DND-41 (cell line): ENCODE measurements at regions not wholly inside any gene's neighbourhood (a gene's known extent, or its start where the extent isn't known, plus 50 kb on each side); places are given as distances from the start of the nearest gene placed in this dataset.

Experiments used
- ATAC-seq: fragments of 200-7000 bp; cut with Tn5 transposase; 3 replicates; pipeline ENCODE4 v1.9.1; 2021; ENCODE audit warnings: low read depth; ENCODE audit not compliant: insufficient read depth
- DNase-seq: peaks from one replicate; pipeline ENCODE4 v3.0.0-alpha.2; 2020
- H2AFZ ChIP-seq: 2 replicates; pipeline ENCODE4 v1.6.0; 2012; ENCODE audit warnings: low read depth, low read length
- H3K27ac ChIP-seq: 2 replicates; pipeline ENCODE4 v1.5.1; 2012; ENCODE audit warnings: low read length, inconsistent platforms
- H3K27me3 ChIP-seq: fragments of 200-600 bp; sonication (generic); 2 replicates; pipeline ENCODE4 v1.6.0; 2012; ENCODE audit warnings: low read length, mild to moderate bottlenecking, inconsistent platforms; ENCODE audit not compliant: insufficient read depth, poor library complexity
- H3K36me3 ChIP-seq: 2 replicates; pipeline ENCODE4 v1.5.1; 2012; ENCODE audit warnings: low read length, inconsistent platforms; ENCODE audit not compliant: insufficient read depth
- H3K4me1 ChIP-seq: 2 replicates; pipeline ENCODE4 v1.5.1; 2012; ENCODE audit warnings: mild to moderate bottlenecking, low read length; ENCODE audit not compliant: insufficient read depth
- H3K4me2 ChIP-seq: 2 replicates; pipeline ENCODE4 v1.6.0; 2012; ENCODE audit warnings: mild to moderate bottlenecking, moderate library complexity, low read length, inconsistent platforms; ENCODE audit not compliant: insufficient read depth
- H3K4me3 ChIP-seq, 2 experiments: fragments of 200-600 bp in 1 of 2; shearing (Covaris generic) in 1 of 2; 2 replicates each; pipeline ENCODE4 v1.5.1; 2012 to 2016; ENCODE audit warnings: inconsistent platforms in 2 of 2, low read length in 2 of 2, mild to moderate bottlenecking in 2 of 2, low read depth in 1 of 2, moderate library complexity in 1 of 2
- H3K79me2 ChIP-seq: 2 replicates; pipeline ENCODE4 v1.6.0; 2012; ENCODE audit warnings: low read length, inconsistent platforms; ENCODE audit not compliant: insufficient read depth
- H3K9ac ChIP-seq: 2 replicates; pipeline ENCODE4 v1.6.0; 2012; ENCODE audit warnings: low read depth, mild to moderate bottlenecking, inconsistent platforms, low read length, moderate library complexity
- H3K9me3 ChIP-seq: 2 replicates; pipeline ENCODE4 v1.5.1; 2012; ENCODE audit warnings: low read length, moderate library complexity, mild to moderate bottlenecking, inconsistent platforms; ENCODE audit not compliant: insufficient read depth, severe bottlenecking
- H4K20me1 ChIP-seq: 2 replicates; pipeline ENCODE4 v1.6.0; 2012; ENCODE audit warnings: low read length; ENCODE audit not compliant: insufficient read depth
- EZH2 ChIP-seq: IDR thresholded peaks from 3 replicates; pipeline ENCODE4 v1.6.1; 2012; ENCODE audit warnings: borderline replicate concordance, low read depth, mild to moderate bottlenecking, moderate library complexity, low read length, inconsistent platforms; ENCODE audit not compliant: severe bottlenecking
- TF ChIP-seq, protein P1 (sequence below): IDR thresholded peaks from 2 replicates; pipeline ENCODE4 v1.5.1; 2012; ENCODE audit warnings: borderline replicate concordance, low read length, moderate library complexity, mild to moderate bottlenecking; ENCODE audit not compliant: poor library complexity, severe bottlenecking; ENCODE audit errors: extremely low read depth

DNA sequence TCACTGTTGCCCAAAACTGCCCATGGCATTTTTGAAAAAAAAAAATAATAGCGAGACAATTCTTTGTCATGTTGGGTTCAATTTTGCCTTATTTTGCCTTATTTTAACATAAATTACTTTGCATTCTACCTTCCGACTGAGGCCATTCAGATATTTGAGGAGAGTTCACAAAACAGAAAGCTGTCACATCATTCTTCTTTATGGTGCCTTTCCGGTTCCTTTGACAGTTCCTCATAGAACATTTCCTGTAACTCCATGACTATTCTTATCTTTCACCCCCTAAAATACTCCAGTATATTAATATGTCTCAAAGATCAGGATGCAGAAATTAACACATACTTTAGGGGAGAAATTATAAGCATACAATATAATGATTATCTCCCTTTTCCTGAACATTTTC is 476.7 kb downstream of the NOVA1 start:
- Histone ChIP-seq H4K20me1 (no peaks in the 10 kb centered on the region), H3K27ac (no peak overlapping the region), H3K9me3 (no peaks in the 10 kb centered on the region), H3K9ac (no peak overlapping the region), H2AFZ (no peak overlapping the region), H3K4me1 (no peaks in the 10 kb centered on the region), H3K4me3 (no peak overlapping the region), H3K27me3 (no peaks in the 10 kb centered on the region), H3K79me2 (no peaks in the 10 kb centered on the region), H3K4me2 (no peak overlapping the region), H3K36me3 (no peaks in the 10 kb centered on the region)
- DNase-seq = no peak
- no peak for TF ChIP-seq EZH2
- TF ChIP-seq, protein P1, sequence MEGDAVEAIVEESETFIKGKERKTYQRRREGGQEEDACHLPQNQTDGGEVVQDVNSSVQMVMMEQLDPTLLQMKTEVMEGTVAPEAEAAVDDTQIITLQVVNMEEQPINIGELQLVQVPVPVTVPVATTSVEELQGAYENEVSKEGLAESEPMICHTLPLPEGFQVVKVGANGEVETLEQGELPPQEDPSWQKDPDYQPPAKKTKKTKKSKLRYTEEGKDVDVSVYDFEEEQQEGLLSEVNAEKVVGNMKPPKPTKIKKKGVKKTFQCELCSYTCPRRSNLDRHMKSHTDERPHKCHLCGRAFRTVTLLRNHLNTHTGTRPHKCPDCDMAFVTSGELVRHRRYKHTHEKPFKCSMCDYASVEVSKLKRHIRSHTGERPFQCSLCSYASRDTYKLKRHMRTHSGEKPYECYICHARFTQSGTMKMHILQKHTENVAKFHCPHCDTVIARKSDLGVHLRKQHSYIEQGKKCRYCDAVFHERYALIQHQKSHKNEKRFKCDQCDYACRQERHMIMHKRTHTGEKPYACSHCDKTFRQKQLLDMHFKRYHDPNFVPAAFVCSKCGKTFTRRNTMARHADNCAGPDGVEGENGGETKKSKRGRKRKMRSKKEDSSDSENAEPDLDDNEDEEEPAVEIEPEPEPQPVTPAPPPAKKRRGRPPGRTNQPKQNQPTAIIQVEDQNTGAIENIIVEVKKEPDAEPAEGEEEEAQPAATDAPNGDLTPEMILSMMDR = no peak
- no peak for ATAC-seq

DNA sequence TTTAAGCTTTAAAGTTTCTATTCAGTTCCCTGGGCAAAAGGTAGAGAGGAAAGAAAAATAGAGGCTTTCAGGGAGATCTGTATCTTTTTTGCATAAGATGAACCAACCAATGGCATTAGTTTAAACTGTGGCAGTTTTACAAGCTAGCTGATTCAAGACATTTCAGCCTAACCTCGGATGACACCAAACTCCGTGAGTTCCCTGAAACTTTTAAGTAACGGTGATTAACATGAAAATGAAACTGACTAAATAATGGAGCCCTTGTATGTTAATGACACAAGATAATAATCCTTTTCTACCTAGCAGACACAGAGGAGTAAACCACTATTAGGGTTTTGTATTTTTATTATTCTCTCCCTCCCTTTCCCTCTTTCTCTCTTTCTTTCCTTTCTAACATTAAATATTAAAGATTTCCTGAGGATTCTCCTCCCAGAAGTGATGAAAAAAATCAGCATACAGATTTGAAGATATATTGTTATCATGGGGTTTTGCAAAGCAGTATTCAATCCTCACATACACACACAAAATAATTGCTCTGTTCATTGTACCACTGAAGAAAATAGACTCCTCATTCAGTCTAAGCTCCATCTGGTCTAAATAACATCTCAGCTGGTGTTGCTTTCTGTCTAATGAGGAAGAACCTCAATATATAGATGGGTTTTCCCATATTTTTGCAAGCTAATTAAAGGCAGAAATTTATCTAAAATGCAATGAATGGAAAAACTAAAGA is 483.8 kb downstream of the NOVA1 start:
- ATAC-seq = no peak
- no peaks in the 10 kb centered on the region for H4K20me1 ChIP-seq
- H3K4me1 ChIP-seq = no peaks in the 10 kb centered on the region
- H2AFZ ChIP-seq = no peak overlapping the region
- H3K9me3 ChIP-seq = no peaks in the 10 kb centered on the region
- no peak for DNase-seq
- H3K9ac ChIP-seq = no peak overlapping the region
- no peaks in the 10 kb centered on the region for H3K36me3 ChIP-seq
- no peak overlapping the region for H3K27ac ChIP-seq
- no peak overlapping the region for H3K4me3 ChIP-seq
- H3K4me2 ChIP-seq = no peak overlapping the region
- TF ChIP-seq, protein P1 = no peak
- no peak for TF ChIP-seq EZH2
- H3K79me2 ChIP-seq = no peaks in the 10 kb centered on the region
- no peaks in the 10 kb centered on the region for H3K27me3 ChIP-seq

DNA sequence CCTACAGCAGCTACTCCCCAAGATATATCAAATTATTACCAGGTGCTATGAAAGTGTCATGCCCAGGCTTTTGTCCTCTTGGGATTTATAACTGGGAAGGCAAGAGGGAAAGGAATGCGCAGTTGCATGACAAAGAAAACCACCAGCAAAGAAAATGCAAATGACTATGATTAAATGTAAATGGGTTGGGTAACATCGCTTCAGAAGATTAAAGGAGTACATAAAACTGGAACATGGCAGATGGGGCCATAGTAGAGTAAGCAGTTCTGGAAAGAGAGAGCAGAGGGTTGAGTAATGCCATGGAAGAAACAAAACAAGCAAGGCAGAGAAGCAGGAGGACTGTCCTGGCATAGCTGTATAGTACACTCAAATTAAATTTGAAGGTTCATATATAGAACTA is 493.1 kb downstream of the NOVA1 start:
- Histone ChIP-seq H3K27ac (no peak overlapping the region), H4K20me1 (no peaks in the 10 kb centered on the region), H3K4me1 (no peaks in the 10 kb centered on the region), H3K79me2 (no peaks in the 10 kb centered on the region), H2AFZ (no peak overlapping the region), H3K9me3 (no peaks in the 10 kb centered on the region), H3K36me3 (no peaks in the 10 kb centered on the region), H3K9ac (no peak overlapping the region), H3K4me3 (no peak overlapping the region), H3K27me3 (no peaks in the 10 kb centered on the region), H3K4me2 (no peak overlapping the region)
- TF ChIP-seq, protein P1 = no peak
- no peak for TF ChIP-seq EZH2
- DNase-seq (no peak), ATAC-seq (no peak)
